Neuronal stem cell (in vitro differentiated cells): ENCODE measurements at regions not wholly inside any gene's neighbourhood (a gene's known extent, or its start where the extent isn't known, plus 50 kb on each side); places are given as distances from the start of the nearest gene placed in this dataset.

Source experiments
- DNase-seq: peaks from one replicate; pipeline ENCODE4 v3.0.0-alpha.2; 2013; ENCODE audit warnings: low spot score
- H2AFZ ChIP-seq: one replicate; pipeline ENCODE4 v1.6.1; 2013; ENCODE audit warnings: mild to moderate bottlenecking, low read length, inconsistent platforms
- H2AK5ac ChIP-seq: 2 replicates; pipeline ENCODE4 v1.6.1; 2013; ENCODE audit warnings: low read depth, mild to moderate bottlenecking, inconsistent platforms, low read length, moderate library complexity, mixed read lengths
- H2BK120ac ChIP-seq: 2 replicates; pipeline ENCODE4 v1.6.1; 2013; ENCODE audit warnings: low read depth, mild to moderate bottlenecking, inconsistent platforms, low read length, moderate library complexity, mixed read lengths
- H2BK12ac ChIP-seq: one replicate; pipeline ENCODE4 v1.6.1; 2013; ENCODE audit warnings: low read length, inconsistent platforms
- H2BK15ac ChIP-seq: 2 replicates; pipeline ENCODE4 v1.6.1; 2013; ENCODE audit warnings: mild to moderate bottlenecking, low read length, inconsistent platforms, mixed read lengths
- H2BK5ac ChIP-seq: one replicate; pipeline ENCODE4 v1.6.1; 2013; ENCODE audit warnings: inconsistent platforms, mild to moderate bottlenecking, low read length, moderate library complexity
- H3K14ac ChIP-seq: one replicate; pipeline ENCODE4 v1.6.1; 2013; ENCODE audit warnings: low read length, inconsistent platforms
- H3K18ac ChIP-seq: 2 replicates; pipeline ENCODE4 v1.6.1; 2013; ENCODE audit warnings: low read length, inconsistent platforms
- H3K23ac ChIP-seq: 2 replicates; pipeline ENCODE4 v1.6.1; 2013; ENCODE audit warnings: low read depth, mild to moderate bottlenecking, mixed read lengths, low read length, inconsistent platforms; ENCODE audit not compliant: poor library complexity
- H3K27ac ChIP-seq: replicated peaks from 3 replicates; pipeline ENCODE4 v1.5.1; 2013; ENCODE audit warnings: low read length, inconsistent platforms
- H3K27me3 ChIP-seq, 3 experiments: 2 replicates each; pipeline ENCODE4 v1.6.1; 2013; ENCODE audit warnings: low read length in 3 of 3, mild to moderate bottlenecking in 2 of 3, inconsistent platforms in 1 of 3, low read depth in 1 of 3, mixed read lengths in 1 of 3, moderate library complexity in 1 of 3; ENCODE audit not compliant: control insufficient read depth in 3 of 3, insufficient read depth in 3 of 3
- H3K36me3 ChIP-seq, 2 donors: replicated peaks in 1 of 2; 2 replicates each; pipeline ENCODE4 v1.6.1; 2013; ENCODE audit warnings: low read length in 2 of 2; ENCODE audit not compliant: control insufficient read depth in 2 of 2, insufficient read depth in 2 of 2
- H3K4ac ChIP-seq: 2 replicates; pipeline ENCODE4 v1.6.1; 2013; ENCODE audit warnings: inconsistent platforms, mild to moderate bottlenecking, low read length, moderate library complexity
- H3K4me1 ChIP-seq, 2 donors: 1 replicate in 1 of 2; 2 replicates in 1 of 2; pipeline ENCODE4 v1.6.1; 2013; ENCODE audit warnings: low read length in 2 of 2, low read depth in 1 of 2; ENCODE audit not compliant: control insufficient read depth in 2 of 2, insufficient read depth in 1 of 2
- H3K4me2 ChIP-seq: one replicate; pipeline ENCODE4 v1.6.1; 2013; ENCODE audit warnings: mild to moderate bottlenecking, low read length, inconsistent platforms; ENCODE audit not compliant: insufficient read depth, poor library complexity, severe bottlenecking
- H3K4me3 ChIP-seq, 2 donors: 2 replicates each; pipeline ENCODE4 v1.5.1; 2013; ENCODE audit warnings: low read length in 2 of 2, mild to moderate bottlenecking in 2 of 2, inconsistent platforms in 1 of 2, moderate library complexity in 1 of 2
- H3K79me1 ChIP-seq: one replicate; pipeline ENCODE4 v1.6.1; 2013; ENCODE audit warnings: low read depth, mild to moderate bottlenecking, inconsistent platforms, low read length, moderate library complexity
- H3K9ac ChIP-seq: one replicate; pipeline ENCODE4 v1.6.1; 2013; ENCODE audit warnings: mild to moderate bottlenecking, low read depth, low read length, inconsistent platforms; ENCODE audit not compliant: poor library complexity
- H3K9me3 ChIP-seq, 2 donors: replicated peaks in 1 of 2; 2 replicates each; pipeline versions ENCODE3 to v1.6.1; 2013; ENCODE audit warnings: low read length in 2 of 2, mild to moderate bottlenecking in 2 of 2, inconsistent platforms in 1 of 2, low read depth in 1 of 2, mixed read lengths in 1 of 2, moderate library complexity in 1 of 2; ENCODE audit not compliant: control insufficient read depth in 2 of 2, insufficient read depth in 1 of 2
- H4K8ac ChIP-seq: one replicate; pipeline ENCODE4 v1.6.1; 2013; ENCODE audit warnings: low read depth, mild to moderate bottlenecking, inconsistent platforms, low read length, moderate library complexity
- H4K91ac ChIP-seq: one replicate; pipeline ENCODE4 v1.6.1; 2013; ENCODE audit warnings: low read length, low read depth, mild to moderate bottlenecking, inconsistent platforms; ENCODE audit not compliant: poor library complexity
- WGBS, 2 donors: extraction: QIAGEN DNeasy Blood & Tissue Kit; methylation state at CpG; one replicate each; pipeline ENCODE4 v1.1.7; 2013; ENCODE audit warnings: missing lambda C conversion rate in 2 of 2, mixed read lengths in 1 of 2; ENCODE audit not compliant: insufficient read length in 2 of 2, insufficient replicate concordance in 1 of 2; ENCODE audit errors: extremely low coverage in 2 of 2; 5-methylcytosine and 5-hydroxymethylcytosine counted together

DNA sequence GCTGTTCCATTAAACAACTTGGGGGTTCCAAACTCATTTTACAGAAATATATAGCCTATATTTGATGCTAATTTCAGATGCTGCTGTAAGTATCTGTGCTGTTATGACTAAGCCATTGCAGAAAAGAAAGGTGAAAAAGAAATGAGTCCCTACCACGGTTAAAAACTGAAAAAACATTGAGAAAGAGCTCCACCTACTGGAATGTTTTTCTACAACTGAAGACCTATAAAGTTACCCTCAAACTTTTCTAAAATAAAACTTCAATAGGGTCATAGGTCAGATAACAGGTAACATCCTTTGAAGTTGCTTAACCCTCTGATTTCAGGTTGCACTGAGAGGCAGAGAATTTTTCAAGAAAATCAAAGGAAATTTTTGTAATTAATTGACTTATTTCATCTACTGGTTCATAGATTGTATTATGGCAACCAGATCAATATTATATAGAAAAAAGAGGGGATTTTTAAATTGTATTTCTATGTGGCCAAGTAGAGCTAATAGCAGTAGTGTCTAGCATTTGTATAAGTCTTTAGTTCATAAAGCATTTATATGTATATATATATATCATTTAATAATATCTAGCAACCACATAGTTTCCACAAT is 279.9 kb downstream of the RPS29 start:
- H3K27ac ChIP-seq: no peak overlapping the region
- DNase-seq: no peak
- H3K4ac ChIP-seq: no peak overlapping the region
- no peak overlapping the region for H2AK5ac ChIP-seq
- no peak overlapping the region for H2AFZ ChIP-seq
- H3K79me1 ChIP-seq: no peaks in the 10 kb centered on the region
- no peaks in the 10 kb centered on the region for H3K36me3 ChIP-seq
- H4K8ac ChIP-seq: no peak overlapping the region
- H3K4me2 ChIP-seq: no peak overlapping the region
- no peaks in the 10 kb centered on the region for H3K9me3 ChIP-seq
- no peak overlapping the region for H3K23ac ChIP-seq
- no peaks in the 10 kb centered on the region for H3K4me1 ChIP-seq
- WGBS, 2 donors: no CpG with 5 or more reads among the region's 1 CpG
- H2BK5ac ChIP-seq: no peak overlapping the region
- H2BK12ac ChIP-seq: no peak overlapping the region
- H3K4me3 ChIP-seq: no peak overlapping the region
- no peak overlapping the region for H2BK15ac ChIP-seq
- H4K91ac ChIP-seq: no peak overlapping the region
- no peaks in the 10 kb centered on the region for H3K27me3 ChIP-seq
- H3K18ac ChIP-seq: no peak overlapping the region
- no peak overlapping the region for H3K14ac ChIP-seq
- no peak overlapping the region for H2BK120ac ChIP-seq
- H3K9ac ChIP-seq: no peak overlapping the region

DNA sequence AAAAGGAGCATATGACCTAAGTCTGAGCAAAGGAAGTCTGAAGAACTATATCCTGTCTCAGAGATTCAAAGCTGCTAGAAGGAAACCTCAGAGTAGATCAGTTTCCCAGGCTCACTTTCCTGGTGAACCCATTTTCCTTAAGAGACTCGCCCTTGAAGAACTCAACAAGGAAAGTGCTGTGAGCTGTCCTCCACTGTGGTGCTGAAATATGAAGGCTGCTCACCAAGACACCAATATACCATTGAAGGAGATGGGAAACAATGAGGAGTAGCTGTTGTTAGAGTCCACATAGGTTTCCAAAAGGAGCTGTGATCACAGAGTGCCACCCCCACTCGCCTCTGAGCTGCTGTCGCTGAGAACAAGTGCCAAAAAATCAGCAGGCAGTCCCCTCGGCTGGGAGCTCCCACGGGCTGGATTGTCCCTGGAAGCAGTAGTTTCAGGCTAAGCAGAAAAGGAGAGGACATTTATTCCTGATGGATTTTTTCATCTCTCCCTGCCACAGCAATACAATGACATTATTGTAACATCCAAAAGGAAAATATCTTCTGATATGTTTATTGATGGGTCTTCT is 282.1 kb downstream of the RPS29 start:
- Histone ChIP-seq H3K18ac (no peak overlapping the region), H2BK120ac (no peak overlapping the region), H3K23ac (no peak overlapping the region), H2BK15ac (no peak overlapping the region), H2AFZ (no peak overlapping the region), H3K4ac (no peak overlapping the region), H2AK5ac (no peak overlapping the region), H3K27ac (no peak overlapping the region), H3K9ac (no peak overlapping the region), H3K4me1 (no peaks in the 10 kb centered on the region), H3K9me3 (no peaks in the 10 kb centered on the region), H3K4me2 (no peak overlapping the region), H3K14ac (no peak overlapping the region), H3K36me3 (no peaks in the 10 kb centered on the region), H4K8ac (no peak overlapping the region), H3K79me1 (no peaks in the 10 kb centered on the region), H3K27me3 (no peaks in the 10 kb centered on the region), H2BK5ac (no peak overlapping the region), H4K91ac (no peak overlapping the region), H2BK12ac (no peak overlapping the region), H3K4me3 (no peak overlapping the region)
- no CpG with 5 or more reads among the region's 5 CpGs for WGBS, 2 donors
- DNase-seq: peak; percentile 71

DNA sequence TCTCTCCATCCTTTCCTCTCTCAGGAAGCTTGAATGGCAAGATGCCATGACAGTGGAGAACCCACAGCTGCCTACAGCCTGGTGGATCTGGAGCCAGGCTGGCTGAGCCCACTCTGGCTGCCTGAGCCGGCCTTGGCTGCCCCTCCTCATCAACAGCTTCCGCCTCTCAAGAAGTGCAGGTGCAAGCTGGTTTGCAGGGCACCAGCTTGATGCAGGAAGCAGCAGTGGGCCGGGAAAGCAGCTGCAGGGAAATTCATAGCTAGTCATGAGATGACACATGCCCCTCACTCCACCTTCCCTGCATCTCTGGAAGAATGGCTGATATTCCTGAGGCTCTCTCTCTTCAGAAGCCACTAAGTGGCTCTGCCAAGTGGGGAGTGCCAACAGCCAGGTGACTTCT is 289.1 kb downstream of the RPS29 start:
- Histone ChIP-seq H4K91ac (no peak overlapping the region), H2AK5ac (no peak overlapping the region), H3K4me3 (no peak overlapping the region), H3K27me3 (no peaks in the 10 kb centered on the region), H3K4ac (no peak overlapping the region), H3K23ac (no peak overlapping the region), H2BK12ac (no peak overlapping the region), H2BK120ac (no peak overlapping the region), H3K27ac (no peak overlapping the region), H3K18ac (no peak overlapping the region), H3K14ac (no peak overlapping the region), H2BK15ac (no peak overlapping the region), H4K8ac (no peak overlapping the region), H3K9me3 (no peaks in the 10 kb centered on the region), H2BK5ac (no peak overlapping the region), H2AFZ (no peak overlapping the region), H3K9ac (no peak overlapping the region), H3K79me1 (no peaks in the 10 kb centered on the region), H3K4me1 (no peaks in the 10 kb centered on the region), H3K36me3 (no peaks in the 10 kb centered on the region), H3K4me2 (no peak overlapping the region)
- WGBS, 2 donors: no CpG with 5 or more reads among the region's 3 CpGs
- no peak for DNase-seq

GRCh38 chr14:49294621-49295148 is 291.5 kb downstream of the RPS29 start:
- H3K36me3 ChIP-seq: no peaks in the 10 kb centered on the region
- no peak for DNase-seq
- no CpG with 5 or more reads among the region's 5 CpGs for WGBS, 2 donors

More at GRCh38 chr14:49294621-49295148, 291.5 kb downstream of the RPS29 start:
- no peaks in the 10 kb centered on the region for H3K79me1 ChIP-seq
- H3K27me3 ChIP-seq: no peaks in the 10 kb centered on the region
- no peak overlapping the region for H3K27ac ChIP-seq
- H2BK12ac ChIP-seq: no peak overlapping the region
- H3K4me3 ChIP-seq: no peak overlapping the region
- no peak overlapping the region for H3K9ac ChIP-seq
- H2BK120ac ChIP-seq: no peak overlapping the region
- no peak overlapping the region for H4K8ac ChIP-seq
- H3K4me1 ChIP-seq: no peaks in the 10 kb centered on the region
- H4K91ac ChIP-seq: no peak overlapping the region
- H3K4ac ChIP-seq: no peak overlapping the region
- H3K18ac ChIP-seq: no peak overlapping the region
- no peak overlapping the region for H2AFZ ChIP-seq
- H2AK5ac ChIP-seq: no peak overlapping the region
- no peaks in the 10 kb centered on the region for H3K9me3 ChIP-seq
- no peak overlapping the region for H3K4me2 ChIP-seq
- H3K23ac ChIP-seq: no peak overlapping the region
- no peak overlapping the region for H2BK5ac ChIP-seq
- no peak overlapping the region for H2BK15ac ChIP-seq
- H3K14ac ChIP-seq: no peak overlapping the region
